Lung (tissue), 11 donors: ENCODE measurements at regions not wholly inside any gene's neighbourhood (a gene's known extent, or its start where the extent isn't known, plus 50 kb on each side); places are given as distances from the start of the nearest gene placed in this dataset.

Source experiments
- ATAC-seq: fragments of 200-7000 bp; cut with Tn5 transposase; one replicate; pipeline ENCODE4 v1.9.1; 2020; ENCODE audit warnings: moderate number of reproducible peaks; ENCODE audit not compliant: insufficient read depth, low FRiP score
- DNase-seq, 3 donors: peaks; one replicate each; pipeline ENCODE4 v3.0.0-alpha.2; 2013 to 2017
- H3K27ac ChIP-seq, 2 donors: one replicate each; pipeline ENCODE4 v1.5.1; 2013; ENCODE audit warnings: mild to moderate bottlenecking in 2 of 2, moderate library complexity in 2 of 2, control low read depth in 1 of 2, inconsistent platforms in 1 of 2, low read depth in 1 of 2, low read length in 1 of 2
- H3K27me3 ChIP-seq, 3 donors: one replicate each; pipeline ENCODE4 v1.5.1; 2013; ENCODE audit warnings: low read length in 2 of 3; ENCODE audit not compliant: control insufficient read depth in 3 of 3, insufficient read depth in 3 of 3
- H3K36me3 ChIP-seq, 4 donors: one replicate each; pipeline ENCODE4 v1.5.1; 2013; ENCODE audit warnings: low read length in 4 of 4, mild to moderate bottlenecking in 1 of 4, moderate library complexity in 1 of 4; ENCODE audit not compliant: control insufficient read depth in 4 of 4, insufficient read depth in 4 of 4
- H3K4me1 ChIP-seq, 5 donors: one replicate each; pipeline ENCODE4 v1.5.1; 2013; ENCODE audit warnings: low read length in 5 of 5, mild to moderate bottlenecking in 2 of 5, moderate library complexity in 1 of 5; ENCODE audit not compliant: control insufficient read depth in 5 of 5, insufficient read depth in 5 of 5
- H3K4me3 ChIP-seq: one replicate; pipeline ENCODE4 v1.5.1; 2013; ENCODE audit warnings: mild to moderate bottlenecking, control low read depth, moderate library complexity
- H3K9ac ChIP-seq, 2 donors: one replicate each; pipeline ENCODE4 v1.5.1; 2013; ENCODE audit warnings: low read length in 2 of 2, control low read depth in 1 of 2; ENCODE audit not compliant: insufficient read depth in 1 of 2
- H3K9me3 ChIP-seq, 4 donors: one replicate each; pipeline ENCODE4 v1.5.1; 2013; ENCODE audit warnings: low read length in 3 of 4, mild to moderate bottlenecking in 1 of 4, moderate library complexity in 1 of 4; ENCODE audit not compliant: control insufficient read depth in 4 of 4, insufficient read depth in 3 of 4
- WGBS, 2 donors: extraction: QIAGEN DNeasy Blood & Tissue Kit; methylation state at CpG; one replicate each; pipeline ENCODE4 v1.1.7; 2013; 5-methylcytosine and 5-hydroxymethylcytosine counted together
- TF ChIP-seq, protein P1 (sequence below): IDR thresholded peaks from 2 replicates; pipeline ENCODE4 v1.5.1; 2012; ENCODE audit warnings: mild to moderate bottlenecking; ENCODE audit errors: control extremely low read depth, extremely low read depth
- donor health status: control.
- donor health status: control.
- donor health status: Bipolar disorder and iron deficiency.
- donor health status: healthy.
- donor health status: DM: yes; HTN: yes; CAD: no.

GRCh38 chr17:79258041-79258440, 183.4 kb downstream of the ENGASE start:
- no peak overlapping the region for H3K9ac ChIP-seq
- no peak overlapping the region for H3K27ac ChIP-seq
- TF ChIP-seq, protein P1, sequence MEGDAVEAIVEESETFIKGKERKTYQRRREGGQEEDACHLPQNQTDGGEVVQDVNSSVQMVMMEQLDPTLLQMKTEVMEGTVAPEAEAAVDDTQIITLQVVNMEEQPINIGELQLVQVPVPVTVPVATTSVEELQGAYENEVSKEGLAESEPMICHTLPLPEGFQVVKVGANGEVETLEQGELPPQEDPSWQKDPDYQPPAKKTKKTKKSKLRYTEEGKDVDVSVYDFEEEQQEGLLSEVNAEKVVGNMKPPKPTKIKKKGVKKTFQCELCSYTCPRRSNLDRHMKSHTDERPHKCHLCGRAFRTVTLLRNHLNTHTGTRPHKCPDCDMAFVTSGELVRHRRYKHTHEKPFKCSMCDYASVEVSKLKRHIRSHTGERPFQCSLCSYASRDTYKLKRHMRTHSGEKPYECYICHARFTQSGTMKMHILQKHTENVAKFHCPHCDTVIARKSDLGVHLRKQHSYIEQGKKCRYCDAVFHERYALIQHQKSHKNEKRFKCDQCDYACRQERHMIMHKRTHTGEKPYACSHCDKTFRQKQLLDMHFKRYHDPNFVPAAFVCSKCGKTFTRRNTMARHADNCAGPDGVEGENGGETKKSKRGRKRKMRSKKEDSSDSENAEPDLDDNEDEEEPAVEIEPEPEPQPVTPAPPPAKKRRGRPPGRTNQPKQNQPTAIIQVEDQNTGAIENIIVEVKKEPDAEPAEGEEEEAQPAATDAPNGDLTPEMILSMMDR: no peak
- H3K9me3 ChIP-seq: no peaks in the 10 kb centered on the region
- H3K36me3 ChIP-seq: no peaks in the 10 kb centered on the region
- DNase-seq (no peak), ATAC-seq (no peak)
- 78 to 79% methylated on average over 8 of the region's 8 CpGs for WGBS, 2 donors
- H3K4me3 ChIP-seq: no peak overlapping the region
- H3K27me3 ChIP-seq: peaks cover 0 to 37% (median 0%) of the 10 kb centered on the region in 3 donors
- no peaks in the 10 kb centered on the region for H3K4me1 ChIP-seq

- Histone ChIP-seq H3K27ac (no peak overlapping the region), H3K4me1 (no peaks in the 10 kb centered on the region), H3K27me3 (peaks cover 0 to 45% (median 0%) of the 10 kb centered on the region in 3 donors), H3K4me3 (no peak overlapping the region), H3K36me3 (no peaks in the 10 kb centered on the region), H3K9ac (no peak overlapping the region), H3K9me3 (no peaks in the 10 kb centered on the region)
- WGBS, 2 donors: 76 to 86% methylated on average over 13 to 14 of the region's 14 CpGs
- no peak for DNase-seq
- ATAC-seq: no peak
- TF ChIP-seq, protein P1: no peak
These were observed 181.4 kb downstream of the ENGASE start for GRCh38 chr17:79255926-79256585.

GRCh38 chr17:79255456-79255855, 180.8 kb downstream of the ENGASE start:
- H3K36me3 ChIP-seq: no peaks in the 10 kb centered on the region
- no peak overlapping the region for H3K9ac ChIP-seq
- no peak overlapping the region for H3K27ac ChIP-seq
- H3K27me3 ChIP-seq: peaks cover 0 to 45% (median 0%) of the 10 kb centered on the region in 3 donors
- TF ChIP-seq, protein P1: no peak
- no peak for DNase-seq
- H3K9me3 ChIP-seq: no peaks in the 10 kb centered on the region
- H3K4me1 ChIP-seq: no peaks in the 10 kb centered on the region
- 66 to 80% methylated on average over 11 of the region's 11 CpGs for WGBS, 2 donors
- ATAC-seq: no peak
- H3K4me3 ChIP-seq: no peak overlapping the region

DNA sequence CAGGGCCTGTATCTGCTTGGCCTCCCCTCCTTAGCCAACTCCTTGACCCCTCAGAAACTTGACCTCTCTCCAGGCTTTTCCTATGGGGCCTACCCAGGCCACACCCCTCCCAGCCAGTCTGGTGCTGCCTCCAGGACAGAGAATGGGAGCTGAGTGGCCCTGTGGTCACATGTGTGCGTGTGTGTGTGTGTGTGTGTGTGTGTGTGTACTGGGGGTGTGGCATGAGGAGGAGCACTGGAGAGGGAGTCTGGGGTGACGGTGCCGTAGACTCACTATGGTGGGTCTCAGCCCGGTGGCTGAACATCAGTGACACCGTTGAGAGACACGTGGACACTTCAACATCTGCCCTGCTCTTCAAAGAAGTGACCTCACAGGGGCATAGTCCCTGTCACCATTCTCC, 180.4 kb downstream of the ENGASE start:
- peaks cover 0 to 45% (median 0%) of the 10 kb centered on the region in 3 donors for H3K27me3 ChIP-seq
- H3K9ac ChIP-seq: no peak overlapping the region
- no peaks in the 10 kb centered on the region for H3K4me1 ChIP-seq
- H3K4me3 ChIP-seq: no peak overlapping the region
- no peak for DNase-seq
- H3K9me3 ChIP-seq: no peaks in the 10 kb centered on the region
- no peak overlapping the region for H3K27ac ChIP-seq
- TF ChIP-seq, protein P1: no peak
- no peaks in the 10 kb centered on the region for H3K36me3 ChIP-seq
- WGBS, 2 donors: 77 to 81% methylated on average over 6 of the region's 6 CpGs
- ATAC-seq: no peak
